ENCODE measurements at regions not wholly inside any gene's neighbourhood (a gene's known extent, or its start where the extent isn't known, plus 50 kb on each side); places are given as distances from the start of the nearest gene placed in this dataset.

GRCh38 chrX:147800663-147801062 is 111.1 kb upstream of the FMR1 start:
- no peak overlapping the region for H3K4me3 ChIP-seq (ENCODE audit: low read depth, low read length)
- TF ChIP-seq CTCF (IDR thresholded peaks at IDR 0.05; ENCODE audit: insufficient read depth, low read depth, low read length, missing control alignments): no peak
- DNase-seq (ENCODE audit: low read depth): no peak

GRCh38 chrX:147803948-147804347 is 107.8 kb upstream of the FMR1 start:
- TF ChIP-seq CTCF (IDR thresholded peaks at IDR 0.05; ENCODE audit: insufficient read depth, low read depth, low read length, missing control alignments): peak; percentile 35
- DNase-seq (ENCODE audit: low read depth): peak; percentile 22
- H3K4me3 ChIP-seq (ENCODE audit: low read depth, low read length): no peak overlapping the region

GRCh38 chrX:147811803-147812202 is 99.9 kb upstream of the FMR1 start:
- no peak overlapping the region for H3K4me3 ChIP-seq (ENCODE audit: low read depth, low read length)
- no peak for TF ChIP-seq CTCF (IDR thresholded peaks at IDR 0.05; ENCODE audit: insufficient read depth, low read depth, low read length, missing control alignments)

GRCh38 chrX:147827070-147827469 is 84.6 kb upstream of the FMR1 start:
- TF ChIP-seq CTCF (IDR thresholded peaks at IDR 0.05; ENCODE audit: insufficient read depth, low read depth, low read length, missing control alignments): no peak
- DNase-seq (ENCODE audit: low read depth): no peak
- H3K4me3 ChIP-seq (ENCODE audit: low read depth, low read length): no peak overlapping the region

More at GRCh38 chrX:147811803-147812202, 99.9 kb upstream of the FMR1 start:
- no peak for DNase-seq (ENCODE audit: low read depth)

- H3K4me3 ChIP-seq (ENCODE audit: low read depth, low read length): no peak overlapping the region
- TF ChIP-seq CTCF (IDR thresholded peaks at IDR 0.05; ENCODE audit: insufficient read depth, low read depth, low read length, missing control alignments): no peak
- no peak for DNase-seq (ENCODE audit: low read depth)
Measured at GRCh38 chrX:147828719-147829118, 83.0 kb upstream of the FMR1 start.

- no peak for TF ChIP-seq CTCF (IDR thresholded peaks at IDR 0.05; ENCODE audit: insufficient read depth, low read depth, low read length, missing control alignments)
- DNase-seq (ENCODE audit: low read depth): no peak
- H3K4me3 ChIP-seq (ENCODE audit: low read depth, low read length): no peak overlapping the region
Measured at GRCh38 chrX:147832707-147833348, 78.9 kb upstream of the FMR1 start.

All from GM12865 (cell line).